DMS53 treated with DMSO at 0.1 percent for 48 hours (cell line): ENCODE measurements at regions not wholly inside any gene's neighbourhood (a gene's known extent, or its start where the extent isn't known, plus 50 kb on each side); places are given as distances from the start of the nearest gene placed in this dataset.
"Not testable (repeated sequence)": the region's sequence is repeated elsewhere in the genome, so short reads cannot be mapped to it uniquely, and the experiment has no call there.

Experiments
- DNase-seq: peaks from one replicate; lab custom pipeline; 2025; ENCODE audit not compliant: unreplicated experiment; lab: John Stamatoyannopoulos, UW

GRCh38 chr18:8989017-8989416 is 113.5 kb upstream of the NDUFV2 start:
- DNase-seq, result no peak

GRCh38 chr18:8989855-8990254 is 112.6 kb upstream of the NDUFV2 start:
- no peak for DNase-seq

DNA sequence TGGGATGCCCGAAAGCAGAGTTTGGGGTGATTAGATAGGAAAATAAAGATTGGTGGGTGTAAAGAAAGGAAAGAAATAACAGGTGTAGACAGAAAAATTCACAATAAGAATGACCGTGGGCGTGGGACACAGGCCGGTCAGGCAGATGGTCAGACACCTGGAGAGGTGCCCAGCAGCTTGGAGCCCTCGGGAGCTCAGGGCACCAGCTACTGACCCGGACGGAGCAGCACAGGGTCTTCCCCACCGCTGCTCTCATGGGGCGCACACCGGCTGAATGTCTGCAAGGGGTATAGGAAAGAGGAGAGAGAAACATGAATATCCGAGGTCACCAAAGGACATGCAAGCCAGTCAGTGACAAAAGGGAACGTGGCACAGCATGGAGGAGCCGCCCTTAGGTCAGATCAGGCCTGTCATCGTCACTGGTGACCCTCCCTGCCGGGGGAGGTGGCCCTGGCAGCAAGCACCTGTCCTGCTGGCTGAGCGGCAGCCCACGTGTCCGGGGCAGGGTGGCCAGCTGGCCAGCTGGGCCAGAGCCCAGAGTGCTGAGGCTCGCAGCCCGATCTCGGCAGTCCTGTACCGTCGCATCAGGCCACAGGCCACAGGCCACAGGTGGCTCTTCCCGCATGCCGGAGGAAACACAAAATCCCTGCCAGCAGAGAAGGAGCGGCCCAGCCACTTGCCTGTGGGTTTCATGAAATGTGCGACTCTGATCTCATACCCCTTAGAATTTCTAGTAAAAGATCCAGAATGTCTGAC is 112.0 kb upstream of the NDUFV2 start:
- no peak for DNase-seq

DNA sequence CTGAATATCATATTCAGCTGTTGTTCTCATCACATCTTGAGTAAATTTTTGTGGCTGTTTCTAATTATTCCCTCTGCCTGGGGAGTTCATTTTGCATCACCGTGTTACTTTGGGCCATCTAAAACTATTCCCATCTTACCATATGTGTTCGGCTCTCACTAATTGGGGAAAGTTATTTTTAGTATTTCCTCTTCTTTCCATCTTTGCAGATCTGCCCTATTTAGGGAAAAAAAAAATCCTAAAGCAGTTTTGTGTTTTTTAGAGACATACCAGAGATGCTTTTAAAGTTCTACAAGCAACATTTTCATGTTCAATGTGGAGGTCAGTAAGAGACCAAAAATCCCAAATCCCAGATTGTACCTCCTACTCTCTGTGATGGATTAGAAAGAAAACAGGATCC is 111.3 kb upstream of the NDUFV2 start:
- DNase-seq, result no peak

GRCh38 chr18:8992500-8992899 is 110.0 kb upstream of the NDUFV2 start:
- not testable (repeated sequence) for DNase-seq

DNA sequence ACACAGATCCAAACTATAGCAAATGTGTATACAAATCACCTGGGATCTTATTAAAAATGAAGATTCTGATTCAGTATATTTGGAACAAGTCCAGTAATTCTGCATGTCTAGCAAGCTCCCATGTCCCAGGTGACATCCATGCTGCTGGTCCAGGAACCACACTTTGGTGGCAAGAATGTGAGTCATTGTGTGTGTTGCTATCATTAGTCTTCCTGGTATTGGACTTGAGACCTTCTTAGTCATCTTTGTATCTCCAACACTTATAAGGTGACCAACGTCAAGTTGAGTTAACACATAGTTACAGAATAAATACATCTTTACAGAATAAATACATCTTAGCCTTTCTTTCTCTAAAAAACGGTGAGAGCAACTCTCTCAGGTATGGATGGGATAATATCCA is 107.9 kb upstream of the NDUFV2 start:
- DNase-seq, result peak; percentile 46

DNA sequence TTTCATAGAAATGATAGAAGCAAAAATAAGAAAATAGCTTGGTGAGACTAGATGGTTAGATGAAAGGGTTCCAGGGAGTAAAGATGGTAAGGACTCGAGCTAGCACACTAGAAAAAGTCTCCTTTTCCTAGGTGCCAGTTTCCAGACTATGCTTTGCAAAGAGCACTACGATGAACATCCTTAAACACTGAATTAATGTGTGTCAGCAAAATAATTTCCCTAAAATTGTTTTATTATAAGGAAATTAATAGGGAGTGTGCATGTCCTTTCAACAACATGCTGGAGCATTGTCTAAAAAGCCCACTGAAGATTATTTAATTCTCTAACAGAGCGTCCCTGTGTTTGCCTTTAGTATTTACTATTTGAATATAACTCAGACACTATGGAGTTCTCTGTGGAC is 107.4 kb upstream of the NDUFV2 start:
- no peak for DNase-seq

DNA sequence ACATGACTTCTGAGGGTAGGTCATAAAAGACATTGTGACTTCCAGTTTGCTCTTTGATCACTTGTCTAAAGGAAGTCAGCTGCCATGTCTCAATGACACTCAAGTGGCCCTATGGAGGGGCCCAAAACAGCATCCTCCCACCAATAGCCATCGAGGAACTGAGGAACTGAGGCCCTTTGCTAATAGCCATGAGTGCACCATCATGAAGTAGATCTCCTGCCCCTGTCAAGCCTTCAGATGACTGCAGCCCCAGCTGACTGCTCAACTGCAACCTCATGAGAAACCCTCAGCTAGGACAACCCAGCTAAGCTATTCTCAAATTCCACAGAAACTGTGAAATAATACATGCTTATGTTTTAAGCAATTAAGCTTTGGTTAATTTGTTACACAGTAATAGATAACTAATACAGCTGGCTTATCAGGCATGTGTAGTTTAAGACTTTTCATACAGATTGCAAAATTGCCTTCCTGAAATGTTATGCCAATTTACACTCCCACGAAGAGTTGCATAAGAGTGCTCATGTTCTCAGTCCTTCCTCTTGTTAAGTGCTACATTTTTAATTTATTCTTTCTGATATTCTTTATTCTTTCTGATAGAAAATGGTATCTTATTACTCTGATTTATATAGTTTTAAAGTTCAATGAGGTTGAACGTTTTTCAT is 105.6 kb upstream of the NDUFV2 start:
- no peak for DNase-seq

GRCh38 chr18:8997634-8998033 is 104.9 kb upstream of the NDUFV2 start:
- no peak for DNase-seq

- DNase-seq, result no peak
Observed at GRCh38 chr18:8998481-8999217, 103.8 kb upstream of the NDUFV2 start.

DNA sequence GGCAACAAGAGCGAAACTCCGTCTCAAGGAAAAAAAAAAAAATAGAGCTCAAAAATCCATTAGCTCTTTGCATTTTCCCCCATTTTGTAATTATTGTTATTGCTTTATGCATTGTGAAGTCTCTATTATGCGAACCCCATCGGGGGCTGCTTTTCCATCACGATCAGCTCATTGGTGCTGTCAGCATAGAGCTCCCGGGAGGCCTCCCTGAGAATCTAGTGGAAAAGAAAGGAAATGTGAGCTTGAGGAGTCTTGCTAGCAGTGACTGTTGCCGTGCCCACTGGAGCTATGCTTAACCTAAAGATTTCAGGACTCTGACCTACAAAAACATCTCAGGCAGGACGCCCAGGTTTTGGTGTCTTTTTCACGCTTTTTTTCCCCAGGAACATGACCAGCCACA is 102.6 kb upstream of the NDUFV2 start:
- DNase-seq, result no peak

- DNase-seq, result no peak
Observed at GRCh38 chr18:9000733-9001132, 101.8 kb upstream of the NDUFV2 start.

DNA sequence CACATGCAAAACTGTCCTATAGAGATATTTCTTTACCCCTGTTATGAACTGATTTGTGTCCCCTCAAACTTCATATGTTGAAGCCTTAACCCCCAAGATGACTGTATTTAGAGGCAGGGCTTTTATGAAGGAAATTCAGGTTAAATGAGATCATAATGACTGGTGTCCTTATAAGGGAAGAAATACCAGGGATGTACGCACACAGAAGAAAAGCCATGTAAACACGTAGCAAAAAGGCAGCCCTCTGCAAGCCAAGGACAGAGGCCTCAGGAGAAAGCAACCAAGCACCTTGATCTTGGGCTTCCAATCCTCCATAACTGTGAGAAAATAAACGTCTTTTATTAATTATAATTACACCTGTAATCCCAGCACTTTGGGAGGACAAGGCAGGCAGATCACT is 101.3 kb upstream of the NDUFV2 start:
- no peak for DNase-seq

DNA sequence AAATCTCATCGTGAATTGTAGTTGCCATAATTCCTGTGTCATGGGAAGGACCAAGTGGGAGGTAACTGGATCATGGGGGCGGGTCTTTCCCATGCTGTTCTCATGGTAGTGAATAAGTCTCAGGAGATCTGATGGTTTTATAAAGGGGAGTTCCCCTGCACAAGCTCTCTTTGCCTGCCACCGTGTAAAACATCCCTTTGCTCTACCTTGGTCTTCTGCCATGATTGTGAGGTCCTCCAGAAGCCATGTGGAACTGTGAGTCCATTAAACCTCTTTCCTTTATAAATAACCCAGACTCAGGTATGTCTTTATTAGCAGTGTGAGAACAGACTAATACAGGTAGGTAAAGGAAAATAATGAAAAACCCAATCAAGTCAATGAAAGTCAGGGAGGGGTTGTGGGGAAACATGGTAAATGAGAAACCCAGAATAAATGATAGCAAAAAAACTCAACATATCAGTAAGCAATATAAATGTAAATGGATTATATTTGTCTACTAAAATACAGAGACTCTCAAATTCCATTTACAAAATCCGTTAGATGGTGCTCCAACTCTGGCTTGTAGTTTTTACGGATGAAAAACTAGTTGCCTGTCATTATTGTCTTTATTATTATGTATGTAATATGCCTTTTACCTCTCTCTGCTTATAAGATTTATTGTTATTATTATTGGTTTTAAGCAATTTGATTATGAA is 98.9 kb upstream of the NDUFV2 start:
- no peak for DNase-seq

DNA sequence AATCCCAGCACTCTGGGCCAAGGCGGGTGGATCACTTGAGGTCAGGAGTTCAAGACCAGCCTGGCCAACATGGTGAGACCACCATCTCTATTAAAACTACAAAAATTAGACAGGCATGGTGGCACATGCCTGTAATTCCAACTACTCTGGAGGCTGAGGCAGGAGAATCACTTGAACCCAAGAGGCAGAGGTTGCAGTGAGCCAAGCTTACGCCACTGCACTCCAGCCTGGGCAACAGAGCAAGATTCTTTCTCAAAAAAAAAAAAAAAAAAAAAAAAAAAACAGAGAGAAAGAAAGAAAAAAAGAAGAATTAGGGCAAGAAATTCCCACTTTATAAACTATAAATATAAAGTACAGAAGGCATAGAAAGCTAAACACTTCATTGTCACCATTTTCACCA is 98.2 kb upstream of the NDUFV2 start:
- not testable (repeated sequence) for DNase-seq

GRCh38 chr18:9007700-9008099 is 94.8 kb upstream of the NDUFV2 start:
- DNase-seq, result not testable (repeated sequence)

- DNase-seq, result no peak
Observed at GRCh38 chr18:9008200-9008708, 94.2 kb upstream of the NDUFV2 start.

- no peak for DNase-seq
Observed at GRCh38 chr18:9008709-9009635, 93.5 kb upstream of the NDUFV2 start.

GRCh38 chr18:9009703-9010488 is 92.6 kb upstream of the NDUFV2 start:
- DNase-seq, result no peak
